ENCODE measurements at regions not wholly inside any gene's neighbourhood (a gene's known extent, or its start where the extent isn't known, plus 50 kb on each side); places are given as distances from the start of the nearest gene placed in this dataset.

GRCh38 chr9:80644044-80644443 lies 1045.3 kb downstream of the TLE1 start:
- Histone ChIP-seq H3K4me1 (ENCODE audit: control insufficient read depth, insufficient read depth, low read length) (no peaks in the 10 kb centered on the region), H3K4me3 (ENCODE audit: low read depth in 2 of 2, low read length in 2 of 2) (no peak overlapping the region), H3K27ac (ENCODE audit: low read length) (no peak overlapping the region), H3K9me3 (ENCODE audit: control insufficient read depth, insufficient read depth, low read depth, low read length) (no peaks in the 10 kb centered on the region), H3K27me3 (ENCODE audit: control insufficient read depth, insufficient read depth, low read length) (no peaks in the 10 kb centered on the region), H3K36me3 (ENCODE audit: control insufficient read depth, insufficient read depth, low read length) (no peaks in the 10 kb centered on the region)
- ChIA-PET POLR2A (no interaction called here), CTCF (no interaction called here)
- ATAC-seq = no peak
- no TSS peak for BruUV-seq (replicated peaks)
- TF ChIP-seq SIN3A (IDR thresholded peaks at IDR 0.05; ENCODE audit: borderline replicate concordance, insufficient read depth, low read depth, low read length) = no peak
- no peak for TF ChIP-seq TCF7L2 (IDR thresholded peaks at IDR 0.05; ENCODE audit: low read depth, low read length)
- no peak for TF ChIP-seq REST (IDR thresholded peaks at IDR 0.05; ENCODE audit: insufficient read depth in 1 of 2, low read depth in 2 of 2, low read length in 1 of 2)
- no peak for TF ChIP-seq POLR2AphosphoS5 (IDR thresholded peaks at IDR 0.05; ENCODE audit: low read depth, low read length)
- no peak for TF ChIP-seq CTCF (IDR thresholded peaks at IDR 0.05)
- DNase-seq (ENCODE audit: low read depth, low spot score) = no peak
- intact Hi-C loops (cut with micrococcal nuclease; ENCODE audit: unreplicated experiment) (no loop called here), in situ Hi-C loops (cut with HindIII; ENCODE audit: low pct_unique_long_range_greater_than_20kb, low sequenced_read_pairs) (no loop called here)

- DNase-seq (ENCODE audit: low read depth, low spot score) (no peak), ATAC-seq (no peak)
- ChIA-PET POLR2A (no interaction called here), CTCF (no interaction called here)
- intact Hi-C loops (cut with micrococcal nuclease; ENCODE audit: unreplicated experiment) = no loop called here
- TF ChIP-seq POLR2AphosphoS5 (IDR thresholded peaks at IDR 0.05; ENCODE audit: low read depth, low read length) (no peak), REST (IDR thresholded peaks at IDR 0.05; ENCODE audit: insufficient read depth in 1 of 2, low read depth in 2 of 2, low read length in 1 of 2) (no peak), CTCF (IDR thresholded peaks at IDR 0.05) (no peak), TCF7L2 (IDR thresholded peaks at IDR 0.05; ENCODE audit: low read depth, low read length) (no peak), SIN3A (IDR thresholded peaks at IDR 0.05; ENCODE audit: borderline replicate concordance, insufficient read depth, low read depth, low read length) (no peak)
- Histone ChIP-seq H3K36me3 (ENCODE audit: control insufficient read depth, insufficient read depth, low read length) (no peaks in the 10 kb centered on the region), H3K27ac (ENCODE audit: low read length) (no peak overlapping the region), H3K4me1 (ENCODE audit: control insufficient read depth, insufficient read depth, low read length) (no peaks in the 10 kb centered on the region), H3K4me3 (ENCODE audit: low read depth in 2 of 2, low read length in 2 of 2) (no peak overlapping the region), H3K9me3 (ENCODE audit: control insufficient read depth, insufficient read depth, low read depth, low read length) (no peaks in the 10 kb centered on the region), H3K27me3 (ENCODE audit: control insufficient read depth, insufficient read depth, low read length) (no peaks in the 10 kb centered on the region)
- no TSS peak for BruUV-seq (replicated peaks)
- in situ Hi-C loops (cut with HindIII; ENCODE audit: low pct_unique_long_range_greater_than_20kb, low sequenced_read_pairs) = no loop called here
Observed at GRCh38 chr9:80635065-80635464, 1054.3 kb downstream of the TLE1 start.

Data from Panc1 (cell line).